ENCODE measurements at regions not wholly inside any gene's neighbourhood (a gene's known extent, or its start where the extent isn't known, plus 50 kb on each side); places are given as distances from the start of the nearest gene placed in this dataset.
"Not testable (repeated sequence)": the region's sequence is repeated elsewhere in the genome, so short reads cannot be mapped to it uniquely, and the experiment has no call there.

DNA sequence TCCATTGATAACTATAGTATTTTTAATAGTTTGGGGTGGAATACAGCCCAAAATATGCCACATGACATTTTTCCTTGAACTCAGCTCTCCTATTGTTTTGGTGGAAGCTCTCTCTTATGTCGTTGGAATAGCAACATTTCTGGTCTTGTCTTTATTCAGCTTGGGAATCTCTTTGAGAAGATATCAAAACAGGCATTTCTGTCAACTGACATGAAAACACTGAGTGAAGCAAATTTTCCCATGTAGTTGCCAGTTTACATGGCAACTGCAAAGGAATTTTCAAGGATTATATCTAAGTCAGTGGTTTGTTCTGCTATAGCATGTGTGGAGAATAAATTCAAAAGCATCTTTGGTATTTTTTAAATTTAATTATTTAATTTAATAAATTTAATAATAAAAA is 863.5 kb upstream of the CDH8 start:
- no peak for DNase-seq (ENCODE audit: low spot score)

DNA sequence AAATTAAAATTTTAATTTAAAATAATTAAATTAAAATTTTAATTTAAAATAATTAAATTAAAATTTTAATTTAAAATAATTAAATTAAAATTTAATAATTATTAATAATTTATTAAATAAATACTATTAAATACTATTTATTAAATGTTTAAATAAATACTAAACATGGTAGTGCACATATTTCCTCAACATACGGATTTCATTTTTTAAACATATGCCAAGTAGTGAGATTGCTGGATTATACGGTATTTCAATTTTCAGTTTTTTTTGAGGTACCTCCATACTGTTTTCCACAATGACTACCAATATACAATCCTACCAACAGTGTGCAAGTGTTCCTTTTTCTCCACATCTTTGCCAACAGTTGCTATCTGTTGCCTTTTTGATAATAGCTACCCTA is 852.9 kb upstream of the CDH8 start:
- DNase-seq (ENCODE audit: low spot score) = no peak

DNA sequence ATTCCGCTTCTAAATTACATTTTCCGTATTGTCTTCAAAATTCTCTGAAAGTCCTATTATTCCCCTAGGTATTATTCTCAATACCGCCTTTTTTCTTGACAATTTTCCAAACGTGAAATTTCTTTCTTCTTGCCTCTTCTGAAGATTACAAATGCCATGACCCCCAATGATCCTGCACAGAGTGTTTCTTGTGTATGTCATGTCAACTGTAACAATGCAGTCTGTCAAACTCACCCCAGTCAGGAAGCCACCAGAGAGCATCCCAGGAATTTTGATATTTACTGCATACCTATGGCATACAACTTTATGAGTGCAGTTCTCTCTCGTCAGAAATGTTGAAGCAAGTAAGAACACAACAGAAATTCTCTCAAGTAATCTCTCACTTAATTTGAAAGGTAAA is 847.3 kb upstream of the CDH8 start:
- no peak for DNase-seq (ENCODE audit: low spot score)

DNA sequence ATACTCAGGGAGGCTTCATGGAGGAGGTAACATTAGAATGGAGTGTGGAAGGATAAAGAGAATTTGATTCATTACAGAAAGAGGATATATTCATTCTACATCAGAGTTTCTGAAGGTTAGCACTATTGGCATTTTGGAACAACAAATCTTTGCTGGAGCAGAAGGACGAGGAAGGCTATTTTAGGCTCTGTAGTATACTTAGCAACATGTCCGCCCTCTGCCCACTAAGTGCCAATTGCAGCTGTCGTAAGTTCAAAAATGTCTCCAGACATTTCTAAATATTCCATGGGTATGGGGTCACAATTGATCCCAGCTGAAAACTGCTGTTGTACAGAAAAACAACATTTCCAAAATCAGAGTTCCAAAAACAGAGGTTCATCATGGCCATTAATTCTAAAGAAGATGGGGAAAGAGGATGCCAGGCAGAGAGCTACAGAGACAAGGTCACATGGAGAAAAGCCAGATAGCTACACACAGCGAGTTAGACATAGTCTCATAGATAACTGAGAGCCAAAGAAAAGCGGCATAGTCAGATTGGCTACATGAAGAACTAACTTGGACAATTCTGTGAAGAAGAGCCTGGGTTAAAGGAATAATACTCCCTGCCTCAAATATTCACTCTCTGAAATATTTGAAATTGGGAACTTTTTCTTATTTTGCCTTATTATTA is 846.4 kb upstream of the CDH8 start:
- no peak for DNase-seq (ENCODE audit: low spot score)

DNA sequence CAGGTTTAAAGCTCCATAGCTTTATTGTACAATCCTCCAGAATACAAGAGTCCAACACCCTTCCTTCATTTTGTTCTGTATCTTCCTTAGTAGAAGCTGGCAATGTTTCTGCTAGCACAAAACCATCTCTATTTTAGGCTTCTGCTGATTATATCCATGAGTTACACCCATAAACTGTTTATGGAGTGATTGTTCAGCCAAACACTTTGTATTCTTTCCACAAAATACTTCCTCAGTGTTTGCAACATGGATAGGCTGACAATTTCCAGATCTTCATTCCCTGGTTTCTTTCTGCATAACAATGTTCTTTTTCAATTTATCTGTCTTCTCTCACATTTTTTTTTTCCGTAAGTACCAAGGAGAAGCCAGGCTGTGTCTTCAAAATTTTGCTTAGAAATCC is 839.9 kb upstream of the CDH8 start:
- no peak for DNase-seq (ENCODE audit: low spot score)

DNA sequence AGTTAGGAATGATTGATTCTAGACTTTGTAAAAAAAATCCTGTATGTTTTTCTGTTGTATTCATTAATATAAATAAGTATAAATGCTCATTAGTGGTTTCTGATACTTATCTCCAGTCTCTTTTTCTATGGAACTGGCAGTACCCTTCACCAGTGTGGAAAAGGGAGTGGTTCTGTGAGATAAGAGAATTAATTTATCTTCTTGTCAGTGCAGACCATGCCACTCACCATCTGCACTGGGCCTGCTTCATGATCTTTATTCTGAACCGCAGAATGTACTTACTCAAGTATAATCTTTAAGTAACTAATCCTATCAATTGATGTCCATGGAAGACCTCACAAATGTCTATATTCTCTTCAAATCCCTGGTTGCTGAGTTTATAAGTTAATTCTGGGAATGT is 836.1 kb upstream of the CDH8 start:
- no peak for DNase-seq (ENCODE audit: low spot score)

DNA sequence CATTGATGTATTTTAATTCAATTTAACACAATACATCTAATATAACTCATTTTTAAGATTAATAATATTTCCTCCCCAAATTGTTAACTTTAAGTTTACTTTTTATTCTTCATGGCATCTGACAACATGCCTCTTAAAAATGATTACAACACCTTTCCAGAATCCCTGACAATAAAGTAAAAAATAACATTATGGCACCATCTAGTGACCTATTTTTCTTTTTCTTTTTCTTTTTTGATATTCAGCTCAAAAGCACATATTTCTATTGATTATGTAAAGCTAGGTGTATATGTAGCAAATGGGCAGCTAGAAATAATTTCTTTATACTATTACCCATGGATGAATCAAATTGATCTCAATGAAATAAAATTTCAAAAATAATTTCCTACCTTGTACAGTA is 834.3 kb upstream of the CDH8 start:
- no peak for DNase-seq (ENCODE audit: low spot score)

DNA sequence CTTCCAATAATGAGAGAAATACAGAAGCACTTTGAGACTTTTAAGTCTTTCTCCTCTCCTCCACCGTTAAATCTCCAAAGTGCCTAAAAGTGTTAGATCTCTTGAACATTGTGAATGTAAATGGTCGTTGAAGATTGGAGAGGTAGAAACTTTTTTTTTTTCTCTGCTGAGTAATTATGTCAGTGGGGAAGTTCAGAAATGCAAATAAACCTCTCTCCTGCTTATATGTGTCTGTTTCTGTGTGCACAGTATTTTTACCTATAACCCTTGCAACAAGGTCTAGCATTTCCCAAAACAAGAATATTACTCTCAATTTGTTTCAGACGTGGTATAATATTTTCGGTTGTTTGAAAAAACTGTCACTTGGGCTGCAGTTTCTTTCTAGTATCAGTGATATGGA is 833.6 kb upstream of the CDH8 start:
- no peak for DNase-seq (ENCODE audit: low spot score)

DNA sequence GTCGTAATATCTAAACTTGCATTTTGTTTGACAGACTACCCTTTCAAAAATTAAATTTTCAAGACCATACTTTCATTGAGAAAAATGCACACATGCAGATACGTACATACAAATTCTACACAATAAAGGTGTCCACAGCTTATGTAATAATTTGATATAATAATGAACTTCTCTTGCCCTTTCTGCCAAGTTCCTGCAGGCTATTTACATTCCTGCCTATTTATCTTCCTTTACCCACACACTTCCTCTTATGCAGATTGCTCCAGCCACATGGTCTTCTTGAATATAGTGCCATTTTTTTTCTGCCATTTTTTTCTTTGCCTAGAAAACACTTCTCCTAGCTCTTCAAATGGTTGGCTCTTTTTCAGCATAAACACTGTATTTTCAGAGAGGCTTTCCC is 826.9 kb upstream of the CDH8 start:
- no peak for DNase-seq (ENCODE audit: low spot score)

DNA sequence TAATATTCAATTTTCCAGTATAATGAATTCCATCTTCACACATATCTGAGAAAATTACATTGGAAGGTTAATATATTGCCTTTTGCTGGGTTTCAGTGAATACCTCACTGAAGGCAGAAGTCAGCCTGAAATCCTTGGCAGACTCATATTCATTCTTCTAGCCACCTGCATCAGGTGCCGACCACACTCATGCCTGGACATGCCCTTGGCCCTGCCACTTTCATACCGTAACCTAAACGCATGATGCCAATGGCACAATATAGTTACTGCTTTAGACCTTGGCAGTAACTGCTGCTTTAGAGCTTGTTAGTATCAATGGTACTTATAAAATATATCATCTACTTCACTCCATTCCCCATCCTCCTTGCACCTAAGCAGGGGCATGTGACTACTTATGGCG is 817.6 kb upstream of the CDH8 start:
- no peak for DNase-seq (ENCODE audit: low spot score)

DNA sequence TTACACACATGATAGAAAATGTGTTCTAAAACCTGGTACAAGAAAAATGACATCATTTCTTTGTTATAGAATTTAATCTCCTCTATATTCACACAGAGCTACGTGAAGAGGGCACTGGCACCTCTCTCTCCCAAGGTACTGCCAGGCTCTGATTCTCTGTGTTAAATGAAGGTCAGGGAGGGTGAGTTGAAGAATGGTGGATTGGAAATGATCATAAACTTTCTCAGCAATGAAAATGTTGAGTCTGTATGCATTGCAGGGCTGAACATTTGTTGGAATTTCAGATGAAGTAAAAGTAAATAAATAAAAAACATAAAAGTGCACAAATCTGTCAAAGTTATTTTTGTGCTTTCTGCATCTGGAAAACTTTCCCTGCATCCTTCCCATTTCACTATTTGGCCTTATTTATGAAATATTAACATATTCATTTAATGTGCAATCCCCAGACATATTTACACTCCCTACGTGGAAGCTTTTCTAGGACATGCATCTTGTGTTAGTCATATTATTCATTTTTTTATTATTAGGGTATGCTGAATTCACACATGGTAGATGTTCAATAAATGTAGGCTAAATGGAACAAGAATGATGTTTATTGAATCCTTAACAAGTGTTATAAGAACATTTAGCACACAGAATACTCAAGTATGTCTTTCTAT is 810.3 kb upstream of the CDH8 start:
- DNase-seq (ENCODE audit: low spot score) = no peak

DNA sequence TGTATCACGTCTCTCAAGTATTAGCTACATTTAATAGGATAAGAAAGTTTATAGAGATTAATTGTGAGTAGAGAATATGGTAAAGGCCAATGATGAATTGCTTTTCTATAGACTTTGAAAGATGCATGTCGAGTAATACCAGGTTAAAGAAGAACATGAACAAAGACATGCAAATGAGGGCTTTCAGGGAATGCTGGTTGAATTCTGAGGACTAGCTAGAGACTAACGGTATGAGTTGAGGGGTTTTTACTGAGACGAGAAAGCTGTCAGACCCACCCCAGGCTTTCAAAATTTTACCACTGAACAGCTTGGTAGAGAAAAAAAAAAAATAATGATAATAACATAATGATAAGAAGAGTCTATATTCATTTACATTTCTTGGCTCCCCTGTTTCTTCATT is 796.0 kb upstream of the CDH8 start:
- no peak for DNase-seq (ENCODE audit: low spot score)

DNA sequence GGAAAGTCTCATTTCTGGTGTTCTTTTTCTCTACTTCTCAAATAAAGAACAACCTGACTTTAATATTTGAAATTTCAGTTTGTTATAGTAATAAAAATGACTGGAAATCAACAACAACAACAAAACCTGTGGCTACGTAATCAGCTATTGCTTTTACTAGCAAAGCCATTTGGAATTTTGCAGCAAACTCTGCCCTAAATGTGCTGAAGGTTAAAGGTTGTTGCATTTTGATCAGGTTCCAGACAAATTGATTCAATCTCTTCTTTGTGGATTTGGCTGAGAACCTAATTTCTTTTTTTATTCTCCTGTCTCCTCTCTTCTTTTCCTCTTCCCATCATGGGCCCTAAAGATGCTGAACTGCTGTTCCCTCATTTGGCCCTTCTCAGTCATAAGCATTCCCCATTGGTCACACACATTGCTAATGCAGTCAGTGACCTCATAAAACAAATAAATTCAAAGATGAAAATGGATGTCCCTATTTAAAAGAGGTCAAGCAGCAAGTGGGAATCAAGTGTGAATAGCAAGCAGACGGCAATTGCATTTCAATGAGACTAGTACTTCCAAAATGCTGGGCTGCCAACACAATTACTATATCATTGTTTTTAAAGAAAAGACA is 795.1 kb upstream of the CDH8 start:
- no peak for DNase-seq (ENCODE audit: low spot score)

DNA sequence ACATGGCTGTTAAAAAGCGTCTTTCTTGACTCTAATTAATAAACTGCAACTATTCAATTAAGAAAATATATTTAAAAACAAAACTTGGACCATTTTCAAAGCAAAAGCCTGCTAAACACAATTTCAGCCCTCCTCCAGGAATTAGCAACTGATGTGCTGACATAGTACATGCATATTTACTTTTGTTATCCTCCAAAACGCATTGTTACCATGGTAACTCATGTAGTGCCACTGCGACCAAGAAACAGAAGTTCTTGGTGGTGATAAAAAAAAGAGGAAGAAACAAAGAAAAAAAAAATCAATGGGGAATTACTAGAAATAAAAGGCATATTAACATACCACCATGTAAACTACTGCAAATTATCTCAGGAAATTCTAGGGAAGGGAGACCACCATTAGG is 793.4 kb upstream of the CDH8 start:
- DNase-seq (ENCODE audit: low spot score) = no peak

DNA sequence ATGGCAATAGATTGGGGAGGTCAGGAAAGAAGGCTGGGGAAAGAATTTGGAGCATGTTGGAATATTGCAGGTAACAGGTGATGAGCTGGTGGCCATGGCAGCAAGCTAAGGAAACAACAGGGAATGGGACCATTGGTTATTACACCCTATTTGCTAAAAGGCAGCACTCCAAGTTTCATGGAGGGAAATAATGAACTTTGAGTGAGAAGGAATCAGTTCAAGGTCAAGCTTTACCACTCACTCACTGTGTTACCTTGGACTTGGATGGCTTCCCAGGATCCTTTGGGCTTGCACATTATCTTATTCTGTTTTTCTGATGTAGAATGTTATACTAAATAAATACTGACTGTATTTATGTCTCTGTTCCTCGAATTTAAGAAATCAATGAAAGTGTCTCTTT is 792.8 kb upstream of the CDH8 start:
- DNase-seq (ENCODE audit: low spot score) = no peak

DNA sequence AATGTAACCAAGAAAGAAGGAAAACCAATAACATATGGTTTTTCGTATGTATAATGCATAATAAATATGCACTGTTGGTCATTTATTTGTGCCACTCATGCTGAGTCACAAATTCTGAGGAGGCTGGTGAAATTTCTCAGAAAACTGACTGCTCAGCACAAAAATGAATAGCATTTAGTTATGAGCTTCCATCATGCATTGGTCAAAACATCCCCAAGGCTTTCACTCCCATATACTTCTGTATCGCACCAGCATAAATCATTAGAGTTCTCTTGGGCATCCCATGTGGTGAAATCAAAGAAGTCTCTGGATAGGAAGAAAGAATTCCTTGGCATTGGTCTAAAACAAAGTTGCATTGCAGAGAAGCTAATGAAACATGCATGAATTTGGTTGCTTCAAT is 785.6 kb upstream of the CDH8 start:
- DNase-seq (ENCODE audit: low spot score) = no peak

DNA sequence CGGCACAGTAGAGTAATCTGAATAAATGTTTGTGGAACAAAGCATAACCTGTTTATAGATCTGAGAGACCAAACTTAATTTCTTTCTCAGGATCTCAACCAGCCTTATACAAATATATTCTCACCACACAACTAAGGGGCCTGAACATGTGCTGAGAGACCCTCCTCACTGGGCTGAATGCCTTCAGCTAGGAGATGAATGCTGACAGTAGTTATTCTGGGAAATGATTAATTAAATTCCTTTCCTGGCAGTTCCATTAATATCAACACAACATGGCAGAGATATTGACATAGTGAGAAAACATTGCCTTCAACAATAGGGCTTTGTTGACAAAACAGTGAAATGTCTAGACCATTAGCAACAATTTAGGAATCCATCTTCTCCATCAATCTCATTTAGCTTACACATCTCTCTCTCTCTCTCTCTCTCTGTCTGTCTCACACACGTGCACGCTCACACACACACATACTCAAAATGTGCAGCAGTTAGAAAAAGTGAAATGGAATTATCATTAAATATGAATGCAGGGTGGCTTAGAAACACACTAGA is 780.8 kb upstream of the CDH8 start:
- no peak for DNase-seq (ENCODE audit: low spot score)

DNA sequence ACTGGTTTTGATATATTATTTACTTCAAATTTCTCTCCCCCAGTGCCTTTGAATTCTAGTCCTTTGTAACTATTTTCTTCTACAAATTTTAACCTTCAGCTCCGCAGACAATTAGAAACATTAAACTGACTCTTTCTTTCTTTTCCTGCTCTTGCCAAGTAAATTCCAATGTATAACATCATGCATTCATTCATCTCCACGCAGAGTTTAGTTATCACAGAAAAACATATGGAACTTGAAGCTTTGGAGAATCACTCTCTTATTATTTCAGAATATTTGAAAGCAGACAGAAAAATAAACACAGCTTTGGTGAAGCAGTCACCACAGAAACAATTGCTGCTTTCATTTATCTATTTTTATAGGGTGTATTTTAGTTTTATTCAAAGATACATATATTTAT is 778.7 kb upstream of the CDH8 start:
- DNase-seq (ENCODE audit: low spot score) = no peak

DNA sequence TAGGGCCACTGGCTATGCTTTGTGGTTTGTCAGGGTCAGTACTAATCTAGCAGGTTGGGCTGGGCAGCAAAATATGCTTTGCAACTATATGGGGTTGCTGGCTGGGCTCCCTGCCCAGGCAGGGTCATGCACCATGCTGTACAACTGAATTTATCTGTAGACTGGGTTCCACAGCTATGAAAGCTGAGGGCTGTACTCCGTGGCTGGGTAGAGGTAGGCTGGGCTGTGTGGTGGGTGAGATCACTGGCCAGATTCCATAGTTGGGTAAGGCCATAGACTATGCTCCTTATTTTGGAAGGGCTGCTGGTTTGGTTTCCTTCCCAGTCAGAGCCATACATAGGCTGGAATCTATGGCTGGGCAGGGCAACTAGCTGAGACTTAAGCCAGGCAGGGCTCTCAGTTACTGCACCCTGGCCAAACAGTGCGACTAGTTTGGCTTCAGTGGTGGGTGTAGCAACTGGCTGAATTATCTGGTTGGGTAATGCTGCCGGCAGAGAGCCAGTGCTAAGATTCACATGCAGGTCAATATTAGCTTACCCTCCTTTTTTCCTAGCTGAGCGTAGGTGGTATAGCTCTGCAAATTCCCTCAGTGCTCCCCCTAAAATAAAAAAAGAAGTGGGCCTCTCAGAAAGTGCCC is 769.1 kb upstream of the CDH8 start:
- no peak for DNase-seq (ENCODE audit: low spot score)

DNA sequence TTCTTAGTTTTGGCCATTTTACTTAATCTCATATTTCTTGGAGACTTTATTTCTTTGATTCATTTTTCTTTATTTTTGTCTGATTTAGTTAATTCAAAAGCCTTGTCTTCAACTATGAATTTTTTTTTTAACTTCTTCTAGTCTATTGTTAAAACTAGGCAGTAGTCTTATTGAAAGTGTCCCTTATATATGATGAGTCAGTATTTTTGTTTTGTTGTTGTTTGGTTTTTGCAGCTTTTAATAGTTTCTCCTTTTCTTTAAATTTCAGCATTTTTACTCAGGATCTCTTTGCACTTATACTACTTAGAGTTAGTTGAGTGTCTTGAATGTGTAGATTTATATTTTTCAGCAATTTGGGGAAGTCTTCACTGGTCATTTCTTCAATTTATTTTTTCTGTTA is 758.5 kb upstream of the CDH8 start:
- no peak for DNase-seq (ENCODE audit: low spot score)

DNA sequence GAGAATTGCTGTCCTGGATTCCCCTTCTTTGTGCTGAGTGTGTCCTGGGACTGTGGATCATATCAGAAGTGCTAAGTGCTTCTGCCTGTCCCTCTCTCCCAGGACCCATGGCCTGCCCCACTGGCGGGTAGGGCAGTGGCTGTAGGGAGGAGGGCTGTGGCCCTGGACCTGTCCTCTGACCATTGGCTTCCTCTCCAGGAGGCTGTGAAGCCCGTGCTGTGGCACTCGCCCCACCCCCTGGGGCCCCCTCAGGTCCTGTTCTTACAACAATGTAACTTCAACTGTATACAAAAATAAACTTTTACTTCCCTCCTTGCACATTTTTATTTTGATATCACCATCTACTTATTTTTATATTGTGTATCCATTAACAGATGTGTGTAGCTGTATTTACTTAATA is 743.8 kb upstream of the CDH8 start:
- DNase-seq (ENCODE audit: low spot score) = not testable (repeated sequence)

DNA sequence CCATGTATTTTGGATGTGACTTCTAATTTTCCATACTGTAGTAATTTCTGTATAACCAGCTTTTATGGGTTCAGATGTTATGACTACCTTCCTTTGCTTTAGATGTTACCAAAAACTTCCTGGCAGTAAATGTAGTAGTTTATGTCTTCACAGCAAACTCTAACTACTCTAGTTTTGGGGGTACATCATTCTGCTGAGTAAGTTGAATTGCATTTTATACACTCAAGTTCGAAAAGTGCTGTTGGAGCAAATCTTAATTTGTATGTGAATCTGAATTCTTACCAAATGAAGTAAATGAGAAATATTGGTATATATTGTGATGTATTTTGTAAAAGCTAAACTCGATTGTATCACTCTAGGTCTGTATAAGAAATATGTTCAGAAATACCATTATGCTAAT is 728.3 kb upstream of the CDH8 start:
- no peak for DNase-seq (ENCODE audit: low spot score)

DNA sequence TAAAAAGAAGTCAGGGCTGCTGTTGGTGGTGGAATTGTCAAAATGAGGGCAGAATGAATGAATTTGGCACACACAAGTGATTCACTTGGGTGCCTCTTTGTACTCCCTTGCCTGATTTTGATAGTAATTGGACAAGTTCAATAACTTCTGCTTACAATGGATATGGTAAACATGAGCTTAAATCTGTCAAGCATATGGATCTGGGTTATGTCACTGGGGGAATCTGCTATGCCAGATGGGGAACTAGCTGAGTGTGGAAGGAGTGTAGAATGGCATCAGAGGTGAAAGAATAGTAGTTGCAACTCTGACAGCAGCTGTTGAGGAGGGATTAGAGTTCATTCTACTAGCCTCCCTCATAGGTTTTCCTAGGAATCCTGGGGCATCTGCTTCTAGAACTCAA is 724.2 kb upstream of the CDH8 start:
- no peak for DNase-seq (ENCODE audit: low spot score)

Measured in AG08395 (cell line).